CD4-positive, alpha-beta T cell (primary cell): ENCODE measurements at regions not wholly inside any gene's neighbourhood (a gene's known extent, or its start where the extent isn't known, plus 50 kb on each side); places are given as distances from the start of the nearest gene placed in this dataset.

Experiments
- ATAC-seq: fragments of 200-7000 bp; cut with Tn5 transposase; one replicate; pipeline ENCODE4 v1.10.0; 2022; ENCODE audit warnings: mild to moderate bottlenecking; ENCODE audit not compliant: poor library complexity
- CTCF ChIA-PET: fragments of 350-600 bp; sonication (Branson Sonifier 250); formaldehyde crosslinking; loops from one replicate; lab custom pipeline; 2021; ENCODE audit warnings: antibody characterized with exemption, inconsistent platforms; lab: Charles Lee
- POLR2A ChIA-PET: fragments of 350-600 bp; sonication (Branson Sonifier 250); formaldehyde crosslinking; loops from one replicate; lab custom pipeline; 2021; ENCODE audit warnings: antibody characterized with exemption, inconsistent platforms; lab: Charles Lee
- DNase-seq, 14 experiments: peaks; one replicate each; pipeline ENCODE4 v3.0.0-alpha.2; 2013 to 2020; ENCODE audit warnings: mixed read lengths in 2 of 14
- H3K27ac ChIP-seq, 2 donors: one replicate each; pipeline versions ENCODE4 v1.5.1 to v1.7.0; 2013; ENCODE audit warnings: low read length in 2 of 2, low read depth in 1 of 2, mild to moderate bottlenecking in 1 of 2
- H3K27me3 ChIP-seq, 2 experiments: 1 replicate in 1 of 2; 2 replicates in 1 of 2; pipeline versions ENCODE4 v1.6.1 to v1.7.0; 2013; ENCODE audit warnings: low read length in 2 of 2, control low read depth in 1 of 2, mild to moderate bottlenecking in 1 of 2, moderate library complexity in 1 of 2; ENCODE audit not compliant: insufficient read depth in 2 of 2, control insufficient read depth in 1 of 2
- H3K36me3 ChIP-seq: one replicate; pipeline ENCODE4 v1.6.1; 2013; ENCODE audit warnings: low read length, control low read depth; ENCODE audit not compliant: insufficient read depth
- H3K4me1 ChIP-seq: one replicate; pipeline ENCODE4 v1.6.1; 2013; ENCODE audit warnings: low read length, control low read depth; ENCODE audit not compliant: insufficient read depth
- H3K4me3 ChIP-seq: one replicate; pipeline ENCODE4 v1.5.1; 2013; ENCODE audit warnings: mild to moderate bottlenecking, low read length, moderate library complexity
- H3K9me3 ChIP-seq, 2 experiments: 1 replicate in 1 of 2; 2 replicates in 1 of 2; pipeline versions ENCODE4 v1.6.1 to v1.7.0; 2013; ENCODE audit warnings: low read length in 2 of 2, mild to moderate bottlenecking in 2 of 2, control low read depth in 1 of 2, moderate library complexity in 1 of 2; ENCODE audit not compliant: control insufficient read depth in 1 of 2, insufficient read depth in 1 of 2
- H3K27ac Mint-ChIP-seq: one replicate; pipeline ENCODE4 v1.8.0; 2020; ENCODE audit warnings: mixed read lengths
- H3K27me3 Mint-ChIP-seq: one replicate; pipeline ENCODE4 v1.8.0; 2021; ENCODE audit warnings: mixed read lengths
- H3K36me3 Mint-ChIP-seq: one replicate; pipeline ENCODE4 v1.8.0; 2021; ENCODE audit warnings: low read depth, mixed read lengths
- H3K4me1 Mint-ChIP-seq: one replicate; pipeline ENCODE4 v1.8.0; 2021; ENCODE audit warnings: low read depth, mixed read lengths
- H3K4me3 Mint-ChIP-seq: one replicate; pipeline ENCODE4 v1.8.0; 2020; ENCODE audit warnings: mild to moderate bottlenecking, mixed read lengths
- H3K9me3 Mint-ChIP-seq: one replicate; pipeline ENCODE4 v1.8.0; 2020; ENCODE audit warnings: mixed read lengths
- CTCF ChIP-seq: fragments of 200-600 bp; IDR thresholded peaks from one replicate; pipeline ENCODE4 v1.8.0; 2022; ENCODE audit warnings: antibody characterized with exemption, mild to moderate bottlenecking
- intact Hi-C, 2 experiments: fragments of 100-400 bp; cut with DNase I in 1 of 2; cut with micrococcal nuclease in 1 of 2; formaldehyde crosslinking; loops; one replicate each; pipeline versions ENCODE4 v1.15.1 to v1.9.0; 2023 to 2025; cut with DNase I, micrococcal nuclease

- H3K36me3 ChIP-seq = no peaks in the 10 kb centered on the region
- no peak overlapping the region for H3K27ac ChIP-seq
- Mint-ChIP-seq H3K4me3 (no peak overlapping the region), H3K36me3 (no peaks in the 10 kb centered on the region), H3K27me3 (peaks cover 21% of the 10 kb centered on the region), H3K4me1 (no peaks in the 10 kb centered on the region), H3K27ac (no peak overlapping the region), H3K9me3 (no peaks in the 10 kb centered on the region)
- no peak for DNase-seq
- ChIA-PET CTCF (no interaction called here), POLR2A (no interaction called here)
- intact Hi-C loops = no loop called here
- ATAC-seq = no peak
- no peaks in the 10 kb centered on the region for H3K9me3 ChIP-seq
- H3K27me3 ChIP-seq = no peaks in the 10 kb centered on the region
- H3K4me1 ChIP-seq = no peaks in the 10 kb centered on the region
- no peak for TF ChIP-seq CTCF
- no peak overlapping the region for H3K4me3 ChIP-seq
These were observed 117.7 kb upstream of the SATB2 start for GRCh38 chr2:199575416-199575815.

- no peaks in the 10 kb centered on the region for H3K4me1 ChIP-seq
- Mint-ChIP-seq H3K27me3 (peaks cover 30% of the 10 kb centered on the region), H3K4me3 (no peak overlapping the region), H3K4me1 (no peaks in the 10 kb centered on the region), H3K9me3 (no peaks in the 10 kb centered on the region), H3K36me3 (no peaks in the 10 kb centered on the region), H3K27ac (no peak overlapping the region)
- intact Hi-C loops = no loop called here
- no peak for ATAC-seq
- H3K4me3 ChIP-seq = no peak overlapping the region
- H3K9me3 ChIP-seq = no peaks in the 10 kb centered on the region
- ChIA-PET CTCF (interaction anchor here (0.7 kb wide), 1 partner anchor 22 kb away, joined by 3 read pairs; no protein-coding TSS in a partner anchor), POLR2A (no interaction called here)
- H3K36me3 ChIP-seq = no peaks in the 10 kb centered on the region
- DNase-seq = no peak
- no peak overlapping the region for H3K27ac ChIP-seq
- no peaks in the 10 kb centered on the region for H3K27me3 ChIP-seq
- TF ChIP-seq CTCF = no peak
These were observed 114.8 kb upstream of the SATB2 start for GRCh38 chr2:199572571-199572970.

GRCh38 chr2:199570934-199571333, 113.2 kb upstream of the SATB2 start:
- ChIA-PET CTCF (no interaction called here), POLR2A (no interaction called here)
- Mint-ChIP-seq H3K27me3 (peaks cover 31% of the 10 kb centered on the region), H3K27ac (no peak overlapping the region), H3K36me3 (no peaks in the 10 kb centered on the region), H3K4me3 (no peak overlapping the region), H3K4me1 (no peaks in the 10 kb centered on the region), H3K9me3 (no peaks in the 10 kb centered on the region)
- DNase-seq = no peak
- H3K4me3 ChIP-seq = no peak overlapping the region
- H3K9me3 ChIP-seq = peaks cover 0 to 3% of the 10 kb centered on the region in 2 experiments
- no peaks in the 10 kb centered on the region for H3K4me1 ChIP-seq
- ATAC-seq = no peak
- intact Hi-C loops = no loop called here
- H3K27ac ChIP-seq = no peak overlapping the region
- no peaks in the 10 kb centered on the region for H3K36me3 ChIP-seq
- no peak for TF ChIP-seq CTCF
- peaks cover 0 to 3% of the 10 kb centered on the region in 2 experiments for H3K27me3 ChIP-seq
